ENCODE measurements at regions not wholly inside any gene's neighbourhood (a gene's known extent, or its start where the extent isn't known, plus 50 kb on each side); places are given as distances from the start of the nearest gene placed in this dataset.
"Not testable (repeated sequence)": the region's sequence is repeated elsewhere in the genome, so short reads cannot be mapped to it uniquely, and the experiment has no call there.

DNA sequence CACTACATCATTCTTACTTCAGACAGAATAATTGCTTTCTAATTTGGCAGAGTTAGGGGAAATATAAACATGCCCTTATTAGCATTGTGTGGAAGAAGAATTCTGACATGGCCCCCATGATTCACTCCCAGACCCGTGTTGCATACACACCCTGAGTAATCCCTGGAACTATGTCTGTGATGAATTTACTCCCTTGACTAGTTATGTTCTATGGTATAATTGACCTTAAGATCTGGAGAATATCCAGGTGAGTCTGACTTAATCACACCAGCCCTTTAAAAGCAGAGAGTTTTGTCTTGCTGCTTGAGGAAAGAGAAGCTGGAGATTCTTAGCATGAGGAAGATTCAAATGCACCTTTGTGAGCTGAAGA is 262.9 kb downstream of the SOX4 start:
- DNase-seq = no peak

GRCh38 chr6:21856844-21857243 is 263.3 kb downstream of the SOX4 start:
- no peak for DNase-seq

- no peak for DNase-seq
Measured at GRCh38 chr6:21858076-21858475, 264.5 kb downstream of the SOX4 start.

GRCh38 chr6:21859193-21859735 is 265.7 kb downstream of the SOX4 start:
- no peak for DNase-seq

DNA sequence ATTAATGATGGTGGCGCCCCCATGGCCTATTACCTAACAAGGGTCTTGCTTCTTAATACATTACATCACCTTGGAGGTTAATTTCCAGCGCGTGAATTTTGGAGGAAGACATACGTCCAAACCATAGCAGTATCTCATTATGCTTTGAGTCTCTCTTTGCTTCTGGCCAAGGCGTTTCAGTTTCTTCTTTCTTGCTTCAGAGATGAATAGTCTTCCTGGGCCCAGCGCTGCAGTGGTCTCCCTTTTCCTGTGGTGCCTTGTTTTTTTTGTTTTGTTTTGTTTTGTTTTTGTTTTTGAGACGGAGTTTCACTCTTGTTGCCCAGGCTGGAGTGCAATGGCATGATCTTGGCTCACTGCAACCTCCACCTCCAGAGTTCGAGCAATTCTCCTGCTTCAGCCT is 268.4 kb downstream of the SOX4 start:
- no peak for DNase-seq

- DNase-seq = no peak
Measured at GRCh38 chr6:21864206-21864605, 270.7 kb downstream of the SOX4 start.

DNA sequence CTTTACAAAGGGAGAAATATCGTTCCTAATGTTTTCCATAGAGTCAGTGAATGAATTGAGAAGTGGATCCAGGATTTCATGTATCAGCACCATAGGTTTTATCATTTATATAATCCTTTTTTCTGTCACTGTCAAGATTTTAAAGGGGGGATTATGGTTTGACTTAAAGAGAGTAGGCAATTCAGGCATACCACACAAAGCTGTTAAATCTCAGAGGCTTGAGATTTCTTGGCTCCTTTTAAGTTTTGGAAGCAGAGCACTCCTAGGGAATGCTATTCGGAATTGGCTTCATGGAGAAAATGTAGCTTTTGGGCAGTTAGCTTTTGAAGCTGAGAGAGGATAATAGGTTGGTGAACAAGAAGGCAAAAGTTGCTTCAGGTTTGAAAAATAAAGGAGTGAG is 274.7 kb downstream of the SOX4 start:
- DNase-seq = no peak

- DNase-seq = no peak
Measured at GRCh38 chr6:21869085-21869771, 275.7 kb downstream of the SOX4 start.

GRCh38 chr6:21870076-21870730 is 276.7 kb downstream of the SOX4 start:
- no peak for DNase-seq

DNA sequence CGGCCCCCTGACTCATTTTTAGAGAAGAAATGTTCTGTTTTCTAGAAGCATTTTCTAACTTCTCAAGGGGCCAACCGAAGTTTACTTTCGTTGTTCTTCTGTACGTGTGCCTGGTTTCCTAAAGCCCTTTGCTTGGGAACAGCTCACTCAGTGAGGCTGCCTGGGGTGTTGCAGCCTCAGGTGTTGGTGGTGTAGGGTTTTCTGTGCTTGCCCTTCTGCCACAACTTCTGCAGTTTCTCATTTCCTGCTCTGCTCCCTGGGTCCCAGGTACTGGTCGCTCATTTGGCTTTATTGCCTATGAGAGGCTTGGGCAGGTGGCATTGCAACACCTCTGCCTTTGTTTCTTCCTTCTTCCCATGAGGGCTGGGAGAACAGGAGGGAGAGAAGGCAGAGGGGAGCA is 278.3 kb downstream of the SOX4 start:
- no peak for DNase-seq

GRCh38 chr6:21872749-21873148 is 279.2 kb downstream of the SOX4 start:
- no peak for DNase-seq

DNA sequence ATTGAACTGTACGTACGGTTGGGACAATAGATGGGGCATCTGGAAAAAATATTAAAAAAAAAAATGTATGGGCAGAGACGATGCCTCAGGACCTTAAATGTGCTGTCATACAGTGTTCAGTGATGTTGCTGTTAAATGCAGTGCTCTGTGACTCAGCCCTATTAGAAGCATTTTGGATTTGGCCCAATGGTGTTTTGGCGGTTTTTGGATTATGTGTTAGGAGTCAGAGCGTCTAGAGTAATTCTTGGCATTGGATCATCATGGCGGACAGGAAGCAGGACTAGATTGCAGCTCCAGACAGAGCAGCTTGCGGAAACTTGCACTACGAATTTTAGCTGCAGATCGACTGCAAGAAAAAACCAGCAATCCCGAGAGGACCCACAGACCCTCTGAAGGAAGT is 280.0 kb downstream of the SOX4 start:
- DNase-seq = no peak

- no peak for DNase-seq
Measured at GRCh38 chr6:21874372-21874771, 280.8 kb downstream of the SOX4 start.

DNA sequence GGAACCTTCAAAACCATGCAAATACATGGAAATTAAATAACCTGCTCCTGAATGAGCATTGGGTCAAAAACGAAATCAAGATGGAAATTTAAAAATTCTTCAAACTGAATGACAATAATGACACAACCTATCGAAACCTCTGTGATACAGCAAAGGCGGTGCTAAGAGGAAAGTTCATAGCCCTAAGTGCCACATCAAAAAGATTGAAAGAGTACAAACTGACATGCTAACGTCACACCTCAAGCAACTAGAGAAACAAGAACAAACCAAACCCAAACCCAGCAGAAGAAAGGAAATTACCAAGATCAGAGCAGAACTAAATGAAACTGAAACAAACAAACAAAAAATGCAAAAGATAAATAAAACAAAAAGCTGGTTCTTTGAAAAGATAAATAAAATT is 283.5 kb downstream of the SOX4 start:
- DNase-seq = not testable (repeated sequence)

- not testable (repeated sequence) for DNase-seq
Measured at GRCh38 chr6:21880249-21880648, 286.7 kb downstream of the SOX4 start.

DNA sequence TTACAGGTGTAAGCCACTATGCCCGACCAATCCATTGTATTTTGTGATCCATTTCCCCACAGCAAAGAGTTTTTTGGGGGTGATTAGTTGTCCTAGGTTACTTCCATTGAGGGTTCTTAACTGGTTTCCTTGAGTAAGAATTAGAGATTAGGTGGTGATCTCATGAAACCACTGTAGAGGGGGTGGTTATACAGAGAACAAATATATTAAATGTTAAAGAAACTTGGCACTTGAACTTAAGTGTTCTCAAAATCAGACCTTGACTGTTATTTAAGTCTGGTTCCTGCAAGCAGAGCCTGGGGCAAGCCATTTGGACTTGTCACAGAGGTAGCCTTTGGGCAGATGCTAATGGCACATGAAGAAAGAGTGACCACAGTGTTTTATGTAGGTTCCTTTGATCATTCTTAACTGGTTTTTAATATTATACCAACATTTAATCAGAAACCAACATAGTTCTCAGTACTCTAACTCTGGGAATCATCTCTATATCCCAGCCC is 288.5 kb downstream of the SOX4 start:
- no peak for DNase-seq

DNA sequence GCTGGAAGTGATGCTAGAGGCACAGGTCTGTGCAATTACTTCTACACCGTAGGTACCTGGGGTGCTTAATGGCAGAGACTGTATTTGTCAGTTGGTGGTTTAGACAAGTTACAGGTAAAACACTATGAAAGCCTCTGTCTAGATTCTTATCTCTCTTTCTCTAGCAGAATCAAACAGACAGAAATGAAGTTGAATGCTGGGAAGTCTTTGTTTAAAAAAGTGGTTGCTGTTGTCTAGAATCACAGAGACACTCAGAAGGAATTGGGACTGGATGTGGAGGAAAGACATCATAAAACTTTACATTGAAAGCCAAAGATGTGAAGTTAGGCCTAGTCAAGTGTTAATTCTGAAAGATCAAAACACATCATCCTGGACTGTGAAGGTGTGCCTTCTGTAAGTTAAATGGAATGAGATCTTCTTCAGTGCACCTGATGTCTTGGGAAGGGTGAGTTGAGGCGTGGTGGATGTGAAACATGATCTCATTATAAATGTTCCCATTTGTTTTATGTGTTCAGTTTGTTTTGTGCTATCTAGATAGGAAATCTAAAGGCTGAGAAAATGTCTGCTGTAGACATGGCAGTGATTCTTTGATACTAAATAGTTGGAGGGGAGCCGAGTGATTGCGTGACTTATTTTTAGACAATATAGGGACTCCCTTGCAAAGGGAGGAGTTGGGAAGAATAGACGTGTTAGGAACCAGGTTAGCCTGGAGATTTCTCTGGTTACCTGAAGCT is 290.2 kb downstream of the SOX4 start:
- DNase-seq = no peak

DNA sequence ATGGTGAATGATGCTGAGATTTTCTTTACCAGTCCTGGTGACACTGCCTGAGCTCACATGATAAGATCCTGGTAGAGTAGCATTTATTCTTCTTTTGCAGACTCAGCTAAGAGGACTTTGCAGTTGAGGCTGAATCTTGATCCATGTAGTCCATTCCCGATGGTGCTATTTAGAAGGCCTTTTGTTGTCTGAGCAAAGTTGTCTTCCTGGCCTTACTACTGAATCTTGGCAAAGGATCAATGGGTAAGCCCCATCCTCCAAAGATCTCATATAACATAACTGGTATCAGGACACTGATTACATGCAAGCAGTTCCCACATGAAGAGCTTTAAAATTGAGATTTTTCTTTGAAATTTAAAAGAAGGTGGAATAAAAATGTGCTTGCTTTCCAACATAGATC is 291.6 kb downstream of the SOX4 start:
- no peak for DNase-seq

DNA sequence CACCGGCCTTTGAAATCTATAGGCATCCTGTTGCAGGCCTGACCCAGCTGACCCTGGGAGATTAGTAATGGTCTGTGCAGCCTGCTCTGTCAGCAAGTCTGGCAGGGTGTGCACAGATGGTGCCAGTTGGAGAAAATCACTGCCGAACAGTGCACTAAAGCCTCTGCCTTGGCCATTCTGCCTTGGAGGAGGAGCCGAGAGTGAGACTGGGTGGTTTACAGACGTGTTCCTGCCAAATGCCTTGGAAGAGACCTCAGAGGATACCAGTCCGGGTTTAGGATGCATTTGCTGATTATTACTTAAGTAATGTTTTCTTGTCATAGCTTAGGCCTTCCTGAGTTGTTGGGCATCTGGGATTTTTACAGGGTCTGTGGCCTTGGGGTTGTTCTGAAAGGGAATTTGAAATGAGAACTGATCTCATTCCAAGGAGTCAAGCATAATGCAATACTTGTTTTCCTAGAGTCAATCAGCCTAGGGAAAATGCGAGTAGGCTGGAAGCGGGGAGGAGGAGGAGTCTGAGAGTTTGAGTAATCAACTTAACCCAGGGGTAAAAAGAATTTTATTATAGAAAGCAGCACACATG is 292.1 kb downstream of the SOX4 start:
- DNase-seq = no peak

- DNase-seq = no peak
Measured at GRCh38 chr6:21886542-21887151, 293.1 kb downstream of the SOX4 start.

- DNase-seq = no peak
Measured at GRCh38 chr6:21887231-21888185, 294.0 kb downstream of the SOX4 start.

DNA sequence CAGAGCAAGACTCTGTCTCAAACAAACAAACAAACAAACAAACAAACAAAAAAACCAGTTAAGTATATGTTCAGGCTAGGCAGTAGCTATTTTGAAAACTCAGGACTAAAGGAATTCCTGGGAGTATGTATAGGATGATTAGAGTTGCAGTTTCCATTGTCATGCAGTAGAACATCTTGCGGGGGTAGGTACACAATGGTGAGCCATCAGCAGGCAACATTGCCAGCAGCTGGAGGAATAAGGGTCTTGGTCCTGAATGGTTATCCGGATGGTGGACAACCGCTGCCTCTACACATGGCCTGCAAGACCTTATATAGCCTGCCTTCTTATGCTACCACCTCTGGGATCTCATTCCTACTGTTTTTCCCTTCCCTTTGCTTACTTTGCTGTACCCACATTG is 297.5 kb downstream of the SOX4 start:
- no peak for DNase-seq

Data from GF-D8 (cell line).